Keratinocyte (primary cell): ENCODE measurements at regions not wholly inside any gene's neighbourhood (a gene's known extent, or its start where the extent isn't known, plus 50 kb on each side); places are given as distances from the start of the nearest gene placed in this dataset.

Experiments used
- EZH2 ChIP-seq: IDR thresholded peaks from one replicate; pipeline ENCODE4 v1.6.1; 2012; ENCODE audit warnings: inconsistent platforms, mild to moderate bottlenecking, low read length, moderate library complexity
- TF ChIP-seq, protein P1 (sequence below), 3 experiments: IDR thresholded peaks in 1 of 3; conservative IDR thresholded peaks in 1 of 3; optimal IDR thresholded peaks in 1 of 3; 2 replicates in 2 of 3; 3 replicates in 1 of 3; pipeline versions ENCODE3 to v1.5.1; 2011; ENCODE audit warnings: low read length in 3 of 3, mild to moderate bottlenecking in 3 of 3, moderate library complexity in 2 of 3, control low read depth in 1 of 3, inconsistent platforms in 1 of 3; ENCODE audit not compliant: insufficient read depth in 2 of 3; ENCODE audit errors: extremely low read depth in 1 of 3

- TF ChIP-seq, protein P1, sequence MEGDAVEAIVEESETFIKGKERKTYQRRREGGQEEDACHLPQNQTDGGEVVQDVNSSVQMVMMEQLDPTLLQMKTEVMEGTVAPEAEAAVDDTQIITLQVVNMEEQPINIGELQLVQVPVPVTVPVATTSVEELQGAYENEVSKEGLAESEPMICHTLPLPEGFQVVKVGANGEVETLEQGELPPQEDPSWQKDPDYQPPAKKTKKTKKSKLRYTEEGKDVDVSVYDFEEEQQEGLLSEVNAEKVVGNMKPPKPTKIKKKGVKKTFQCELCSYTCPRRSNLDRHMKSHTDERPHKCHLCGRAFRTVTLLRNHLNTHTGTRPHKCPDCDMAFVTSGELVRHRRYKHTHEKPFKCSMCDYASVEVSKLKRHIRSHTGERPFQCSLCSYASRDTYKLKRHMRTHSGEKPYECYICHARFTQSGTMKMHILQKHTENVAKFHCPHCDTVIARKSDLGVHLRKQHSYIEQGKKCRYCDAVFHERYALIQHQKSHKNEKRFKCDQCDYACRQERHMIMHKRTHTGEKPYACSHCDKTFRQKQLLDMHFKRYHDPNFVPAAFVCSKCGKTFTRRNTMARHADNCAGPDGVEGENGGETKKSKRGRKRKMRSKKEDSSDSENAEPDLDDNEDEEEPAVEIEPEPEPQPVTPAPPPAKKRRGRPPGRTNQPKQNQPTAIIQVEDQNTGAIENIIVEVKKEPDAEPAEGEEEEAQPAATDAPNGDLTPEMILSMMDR (optimal IDR thresholded peaks at IDR 0.05 in 1 of 3, IDR thresholded peaks at IDR 0.05 in 1 of 3, conservative IDR thresholded peaks at IDR 0.05 in 1 of 3; ENCODE audit: extremely low read depth in 1 of 3, insufficient read depth in 2 of 3, low read length in 3 of 3): no peak
- no peak for TF ChIP-seq EZH2
Measured at GRCh38 chr2:186138845-186139244, 347.2 kb upstream of the ZC3H15 start.
